ENCODE measurements at regions not wholly inside any gene's neighbourhood (a gene's known extent, or its start where the extent isn't known, plus 50 kb on each side); places are given as distances from the start of the nearest gene placed in this dataset.

GRCh38 chr5:26181582-26181981, 856.8 kb downstream of the CDH9 start:
- Histone ChIP-seq H3K56ac (ENCODE audit: extremely low read depth, insufficient read depth, low read length) (no peak overlapping the region), H3K79me1 (ENCODE audit: low read depth in 1 of 2, low read length in 2 of 2) (no peaks in the 10 kb centered on the region), H3K14ac (replicated peaks; ENCODE audit: low read depth, low read length) (no peak overlapping the region), H2BK20ac (ENCODE audit: low read depth, low read length) (no peak overlapping the region), H3K4me2 (ENCODE audit: low read depth, low read length) (no peak overlapping the region), H2AK9ac (replicated peaks; ENCODE audit: low read depth, low read length, poor library complexity) (no peak overlapping the region), H2BK120ac (ENCODE audit: low read depth, low read length) (no peak overlapping the region), H4K91ac (ENCODE audit: insufficient read depth, low read depth, low read length) (no peak overlapping the region), H4K5ac (ENCODE audit: low read depth, low read length) (no peak overlapping the region), H2BK5ac (ENCODE audit: low read depth, low read length, poor library complexity, severe bottlenecking) (no peak overlapping the region), H3K4me3 (ENCODE audit: insufficient read depth, low read depth, low read length) (no peak overlapping the region), H3K27me3 (ENCODE audit: control insufficient read depth, insufficient read depth, low read length) (no peaks in the 10 kb centered on the region), H3K27ac (ENCODE audit: insufficient read depth, low read length) (no peak overlapping the region), H3K36me3 (ENCODE audit: control insufficient read depth, insufficient read depth, low read length) (no peaks in the 10 kb centered on the region), H2AFZ (replicated peaks; ENCODE audit: low read length, poor library complexity) (no peak overlapping the region), H3K18ac (ENCODE audit: low read depth, low read length) (no peak overlapping the region), H3K4ac (ENCODE audit: low read depth, low read length) (no peak overlapping the region), H4K8ac (ENCODE audit: low read depth in 2 of 2, low read length in 2 of 2) (no peak overlapping the region), H4K20me1 (ENCODE audit: insufficient read depth, low read length) (no peaks in the 10 kb centered on the region), H3K4me1 (ENCODE audit: control insufficient read depth, insufficient read depth, low read length) (no peaks in the 10 kb centered on the region), H2AK5ac (ENCODE audit: low read depth, low read length) (no peak overlapping the region), H3K9me3 (ENCODE audit: control insufficient read depth, insufficient read depth, low read length) (peaks cover 2% of the 10 kb centered on the region; the same call in 1 of the 2 replicates), H3K23ac (ENCODE audit: low read depth, low read length) (no peak overlapping the region), H3K9me1 (ENCODE audit: insufficient read depth, low read length) (no peaks in the 10 kb centered on the region), H3K9ac (ENCODE audit: low read depth, low read length) (no peak overlapping the region), H2BK15ac (ENCODE audit: low read depth, low read length) (no peak overlapping the region)
- dilution Hi-C loops (cut with HindIII; ENCODE audit: low sequenced_read_pairs, unreplicated experiment) = no loop called here
- BruUV-seq (replicated peaks) = no TSS peak
- ATAC-seq (ENCODE audit: low read depth) = no peak
- TF ChIP-seq CTCF (conservative IDR thresholded peaks at IDR 0.05; ENCODE audit: low read depth, low read length) (no peak), FOS (IDR thresholded peaks at IDR 0.05; ENCODE audit: low read depth, low read length) (no peak), USF2 (IDR thresholded peaks at IDR 0.05; ENCODE audit: low read depth, low read length) (no peak), RFX5 (IDR thresholded peaks at IDR 0.05; ENCODE audit: low read depth, low read length) (no peak), MAZ (IDR thresholded peaks at IDR 0.05; ENCODE audit: borderline replicate concordance, low read depth, low read length) (no peak), SMC3 (IDR thresholded peaks at IDR 0.05; ENCODE audit: low read depth, low read length) (no peak), POLR2A (IDR thresholded peaks at IDR 0.05; ENCODE audit: low read depth, low read length) (no peak), CEBPB (IDR thresholded peaks at IDR 0.05; ENCODE audit: low read depth, low read length) (no peak), CHD1 (IDR thresholded peaks at IDR 0.05; ENCODE audit: low read depth, low read length) (no peak), MXI1 (IDR thresholded peaks at IDR 0.05; ENCODE audit: borderline replicate concordance, low read depth, low read length) (no peak), RAD21 (IDR thresholded peaks at IDR 0.05; ENCODE audit: low read length) (no peak), MAFK (IDR thresholded peaks at IDR 0.05; ENCODE audit: low read depth, low read length) (no peak), BHLHE40 (IDR thresholded peaks at IDR 0.05; ENCODE audit: low read depth, low read length) (no peak), ELK1 (IDR thresholded peaks at IDR 0.05; ENCODE audit: borderline replicate concordance, low read depth, low read length) (no peak)
- no peak for DNase-seq
- intact Hi-C loops (cut with micrococcal nuclease) = no loop called here
- no CpG with 5 or more reads among the region's 1 CpG for WGBS, 2 experiments (ENCODE audit: extremely low coverage in 2 of 2, insufficient read length in 1 of 2)
- in situ Hi-C loops (cut with MboI; ENCODE audit: low sequenced_read_pairs) = no loop called here
- ChIA-PET CTCF (interaction anchor here (1.4 kb wide), 1 partner anchor 9 kb away, joined by 3 read pairs; no protein-coding TSS in a partner anchor), POLR2A (ENCODE audit: unreplicated experiment) (no interaction called here)

Measured in IMR-90 (cell line).